Left lung (tissue), 4 donors: ENCODE measurements at regions not wholly inside any gene's neighbourhood (a gene's known extent, or its start where the extent isn't known, plus 50 kb on each side); places are given as distances from the start of the nearest gene placed in this dataset.
A peak's percentile ranks its signal among the peaks of the same experiment; 100 is the strongest.

Source experiments
- ATAC-seq: fragments of 200-7000 bp; cut with Tn5 transposase; one replicate; pipeline ENCODE4 v1.9.1; 2020; ENCODE audit warnings: moderate library complexity
- DNase-seq, 4 donors: peaks; one replicate each; pipeline ENCODE4 v3.0.0-alpha.2; 2013 to 2020
- H3K27ac ChIP-seq, 2 donors: fragments of 200-600 bp; sonication (generic) in 1 of 2; one replicate each; pipeline versions ENCODE4 v1.5.0 to v1.8.0; 2020 to 2021
- H3K27me3 ChIP-seq, 2 donors: fragments of 200-600 bp; sonication (generic) in 1 of 2; one replicate each; pipeline versions ENCODE4 v1.5.0 to v1.8.0; 2020 to 2021
- H3K36me3 ChIP-seq, 2 donors: fragments of 200-600 bp; sonication (generic) in 1 of 2; one replicate each; pipeline versions ENCODE4 v1.5.0 to v1.8.0; 2020 to 2021
- H3K4me1 ChIP-seq, 2 donors: fragments of 200-600 bp; one replicate each; pipeline ENCODE4 v1.8.0; 2021
- H3K4me3 ChIP-seq, 2 donors: fragments of 200-600 bp; sonication (generic) in 1 of 2; one replicate each; pipeline versions ENCODE4 v1.5.0 to v1.8.0; 2020 to 2021; ENCODE audit warnings: mild to moderate bottlenecking in 1 of 2
- H3K9me3 ChIP-seq, 2 donors: fragments of 200-600 bp; sonication (generic) in 1 of 2; one replicate each; pipeline versions ENCODE4 v1.5.0 to v1.8.0; 2020 to 2021
- intact Hi-C, 2 donors: fragments of 100-400 bp; cut with DNase I; formaldehyde crosslinking; loops; one replicate each; pipeline versions ENCODE4 v1.11.2 to v1.14.2; 2022
- TF ChIP-seq, protein P1 (sequence below), 2 donors: fragments of 200-600 bp; sonication (generic) in 1 of 2; IDR thresholded peaks; one replicate each; pipeline versions ENCODE4 v1.5.0 to v1.8.0; 2021; ENCODE audit warnings: antibody characterized with exemption in 2 of 2
- donor health status: DM: no; HTN: yes; CAD: no.
- donor health status: DM: no; HTN: no; CAD: no.

DNA sequence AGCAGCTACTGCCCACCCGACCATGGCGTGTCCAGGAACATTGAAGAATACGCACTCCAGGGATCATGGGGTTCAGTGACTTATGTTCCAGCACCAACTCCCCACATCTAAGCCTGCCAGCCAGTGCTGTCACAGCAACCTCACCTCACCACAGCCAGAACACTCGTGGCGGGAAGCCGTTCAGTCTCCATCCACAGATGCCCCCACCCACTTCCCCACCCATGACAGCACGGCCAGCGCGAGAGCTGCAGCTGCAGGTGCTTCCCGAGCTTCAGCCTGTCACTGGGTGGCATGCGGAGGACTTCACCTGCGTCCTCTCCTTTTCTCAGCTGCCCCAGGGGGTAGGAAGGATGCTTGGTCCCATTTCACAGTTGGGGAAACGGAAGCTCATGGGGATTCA lies 50.3 kb downstream of the RBFOX3 start:
- intact Hi-C loops = no loop called here

DNA sequence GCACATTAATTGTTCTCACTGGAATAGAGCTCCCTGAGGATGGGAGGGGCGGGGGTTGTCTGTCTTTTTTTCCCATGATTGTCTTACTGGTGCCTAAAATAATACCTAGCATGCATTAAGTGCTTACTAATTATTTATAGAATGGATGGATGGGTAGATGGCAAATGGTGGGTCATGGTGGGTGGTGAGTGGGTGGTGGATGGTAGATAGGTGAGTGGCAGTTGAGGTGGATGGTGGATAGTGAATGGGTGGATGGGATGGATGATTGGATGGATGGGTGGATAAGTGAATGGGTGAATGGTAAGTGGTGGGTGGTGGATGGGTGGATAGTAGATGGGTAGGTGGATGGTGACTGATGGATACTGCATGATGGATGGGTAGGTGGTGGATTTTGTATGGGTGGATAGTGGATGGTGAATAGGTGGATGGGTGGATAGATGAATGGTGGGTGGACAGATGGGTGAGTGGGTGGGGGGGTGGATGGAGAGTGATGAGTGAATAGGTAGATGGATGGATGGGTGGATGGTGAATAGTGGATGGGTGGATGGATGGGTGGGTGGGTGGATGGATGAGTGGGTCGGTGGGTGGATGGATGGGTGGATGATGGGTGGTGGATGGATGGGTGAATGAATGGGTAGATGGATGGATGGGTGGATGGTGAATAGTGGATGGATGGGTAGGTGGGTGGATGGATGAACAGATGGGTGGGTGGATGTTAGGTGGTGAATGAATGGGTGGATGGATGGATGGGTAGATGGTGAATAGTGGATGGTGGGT lies 51.6 kb downstream of the RBFOX3 start:
- peaks cover 0 to 79% of the 10 kb centered on the region in 2 donors for H3K27me3 ChIP-seq

More for the DNA sequence above, 50.3 kb downstream of the RBFOX3 start:
- no peaks in the 10 kb centered on the region for H3K9me3 ChIP-seq
- no peaks in the 10 kb centered on the region for H3K36me3 ChIP-seq
- no peak for DNase-seq
- no peak overlapping the region for H3K27ac ChIP-seq
- peaks cover 0 to 88% of the 10 kb centered on the region in 2 donors for H3K27me3 ChIP-seq
- ATAC-seq = no peak
- H3K4me3 ChIP-seq = no peak overlapping the region
- H3K4me1 ChIP-seq = no peaks in the 10 kb centered on the region
- TF ChIP-seq, protein P1, sequence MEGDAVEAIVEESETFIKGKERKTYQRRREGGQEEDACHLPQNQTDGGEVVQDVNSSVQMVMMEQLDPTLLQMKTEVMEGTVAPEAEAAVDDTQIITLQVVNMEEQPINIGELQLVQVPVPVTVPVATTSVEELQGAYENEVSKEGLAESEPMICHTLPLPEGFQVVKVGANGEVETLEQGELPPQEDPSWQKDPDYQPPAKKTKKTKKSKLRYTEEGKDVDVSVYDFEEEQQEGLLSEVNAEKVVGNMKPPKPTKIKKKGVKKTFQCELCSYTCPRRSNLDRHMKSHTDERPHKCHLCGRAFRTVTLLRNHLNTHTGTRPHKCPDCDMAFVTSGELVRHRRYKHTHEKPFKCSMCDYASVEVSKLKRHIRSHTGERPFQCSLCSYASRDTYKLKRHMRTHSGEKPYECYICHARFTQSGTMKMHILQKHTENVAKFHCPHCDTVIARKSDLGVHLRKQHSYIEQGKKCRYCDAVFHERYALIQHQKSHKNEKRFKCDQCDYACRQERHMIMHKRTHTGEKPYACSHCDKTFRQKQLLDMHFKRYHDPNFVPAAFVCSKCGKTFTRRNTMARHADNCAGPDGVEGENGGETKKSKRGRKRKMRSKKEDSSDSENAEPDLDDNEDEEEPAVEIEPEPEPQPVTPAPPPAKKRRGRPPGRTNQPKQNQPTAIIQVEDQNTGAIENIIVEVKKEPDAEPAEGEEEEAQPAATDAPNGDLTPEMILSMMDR (IDR thresholded peaks at IDR 0.05) = no peak

DNA sequence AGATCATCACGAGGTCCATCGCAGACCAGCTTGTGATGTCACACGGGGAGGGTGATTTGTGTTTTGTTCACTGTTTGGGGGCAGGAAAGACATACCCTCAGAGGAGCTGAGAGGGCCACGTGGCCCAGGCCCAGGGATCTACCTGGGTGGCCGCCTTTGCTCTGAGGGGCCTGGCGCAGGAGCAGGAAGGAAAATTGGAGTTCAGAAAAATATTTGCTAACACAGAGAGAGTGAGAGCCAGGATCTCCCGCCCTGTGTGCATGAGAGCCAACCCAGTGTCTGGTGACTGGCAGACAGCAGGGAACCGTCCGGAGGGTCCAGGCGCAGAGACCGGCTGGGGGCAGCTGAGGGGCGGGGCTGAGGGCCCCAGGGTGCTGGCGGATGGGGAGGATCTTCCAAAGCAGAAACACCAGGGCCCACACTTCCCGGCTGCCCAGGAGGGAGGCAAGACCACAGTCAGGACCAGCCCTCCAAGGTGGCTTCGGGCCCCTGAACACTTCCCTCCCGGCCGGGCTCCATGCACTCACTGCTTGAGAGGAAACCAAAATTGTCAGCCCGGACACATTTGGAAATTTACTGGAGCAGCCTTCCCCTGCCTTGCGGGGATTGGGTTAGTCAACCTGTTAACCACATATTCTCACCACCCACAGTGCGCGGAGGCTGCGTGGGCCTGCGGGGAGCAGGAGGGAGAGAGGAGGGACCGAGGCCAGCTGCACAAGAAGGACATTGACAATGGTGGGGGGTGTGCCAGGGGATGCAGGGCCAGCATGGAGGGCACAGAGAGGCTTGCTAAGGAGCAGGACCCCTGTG lies 52.6 kb downstream of the RBFOX3 start:
- intact Hi-C loops = no loop called here
- Histone ChIP-seq H3K27me3 (peaks cover 0 to 69% of the 10 kb centered on the region in 2 donors), H3K27ac (no peak overlapping the region), H3K4me3 (no peak overlapping the region), H3K4me1 (no peaks in the 10 kb centered on the region), H3K36me3 (no peaks in the 10 kb centered on the region), H3K9me3 (peaks cover 0 to 3% of the 10 kb centered on the region in 2 donors)
- DNase-seq (peak in 2 of 4 donors; percentile 47 to 52), ATAC-seq (no peak)
- TF ChIP-seq, protein P1 (IDR thresholded peaks at IDR 0.05) = no peak

More for the DNA sequence above, 51.6 kb downstream of the RBFOX3 start:
- TF ChIP-seq, protein P1 (IDR thresholded peaks at IDR 0.05) = no peak
- intact Hi-C loops = no loop called here
- no peak overlapping the region for H3K4me3 ChIP-seq
- no peak overlapping the region for H3K27ac ChIP-seq
- ATAC-seq (no peak), DNase-seq (no peak)
- H3K9me3 ChIP-seq = no peaks in the 10 kb centered on the region
- H3K36me3 ChIP-seq = no peaks in the 10 kb centered on the region
- H3K4me1 ChIP-seq = no peaks in the 10 kb centered on the region

DNA sequence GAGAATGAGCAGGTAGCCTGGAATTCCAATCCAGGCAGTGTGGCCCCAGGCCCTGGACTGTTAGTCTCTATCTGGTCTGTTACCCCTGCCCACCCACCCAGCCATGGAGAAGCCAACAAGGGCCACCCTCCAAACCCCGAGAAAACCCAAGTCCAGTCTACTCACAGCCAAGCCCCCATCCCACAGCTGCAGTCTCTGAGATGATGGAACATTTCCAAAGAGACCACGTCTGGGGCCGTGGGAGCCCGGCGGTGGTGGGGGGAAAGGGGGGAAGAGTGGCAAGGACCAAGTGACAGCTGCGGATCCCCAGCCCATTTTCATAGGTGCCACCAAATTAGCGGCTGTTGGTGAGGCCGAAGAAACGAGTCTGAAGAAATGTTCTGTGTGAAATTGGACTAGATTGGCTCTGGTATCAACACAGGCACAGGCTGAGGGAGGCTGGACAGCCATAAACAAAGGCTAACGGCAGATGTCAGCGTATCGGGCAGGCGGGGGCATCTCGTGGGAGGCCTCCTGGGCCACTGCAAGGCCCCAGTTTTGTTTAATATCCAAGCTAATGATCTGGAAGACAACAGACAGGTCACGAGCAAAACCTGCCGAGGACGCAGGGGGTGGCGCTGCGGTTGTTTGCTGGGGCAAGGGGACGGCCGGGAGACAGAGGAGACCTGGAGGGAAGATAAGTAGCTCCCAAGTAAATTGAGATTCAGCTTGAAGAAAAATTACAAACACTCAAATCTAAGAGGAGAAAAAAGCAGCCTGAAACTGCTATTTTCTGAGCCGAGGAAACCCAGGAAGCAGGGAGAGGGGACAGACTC lies 53.4 kb downstream of the RBFOX3 start:
- intact Hi-C loops = no loop called here
- H3K4me3 ChIP-seq = no peak overlapping the region

More for the DNA sequence above, 53.4 kb downstream of the RBFOX3 start:
- Histone ChIP-seq H3K4me1 (no peaks in the 10 kb centered on the region), H3K9me3 (peaks cover 0 to 10% of the 10 kb centered on the region in 2 donors), H3K27ac (no peak overlapping the region), H3K27me3 (peaks cover 0 to 60% of the 10 kb centered on the region in 2 donors), H3K36me3 (no peaks in the 10 kb centered on the region)
- TF ChIP-seq, protein P1 (IDR thresholded peaks at IDR 0.05) = no peak
- DNase-seq = peak in 1 of 4 donors; percentile 16
- no peak for ATAC-seq
